Sigmoid colon (tissue), 6 donors: ENCODE measurements at regions not wholly inside any gene's neighbourhood (a gene's known extent, or its start where the extent isn't known, plus 50 kb on each side); places are given as distances from the start of the nearest gene placed in this dataset.

Experiments used
- DNase-seq: peaks from one replicate; pipeline ENCODE4 v3.0.0-alpha.2; 2019
- H3K27ac ChIP-seq, 4 donors: fragments of 200-600 bp; sonication (generic); one replicate each; pipeline ENCODE4 v1.5.1; 2016 to 2019; ENCODE audit warnings: mild to moderate bottlenecking in 1 of 4
- H3K27me3 ChIP-seq, 3 donors: fragments of 200-600 bp; sonication (generic); one replicate each; pipeline ENCODE4 v1.5.1; 2019; ENCODE audit warnings: mild to moderate bottlenecking in 1 of 3
- H3K36me3 ChIP-seq, 4 donors: fragments of 200-600 bp; sonication (generic); one replicate each; pipeline ENCODE4 v1.5.1; 2016 to 2019
- H3K4me1 ChIP-seq, 4 donors: fragments of 200-600 bp; sonication (generic); one replicate each; pipeline ENCODE4 v1.5.1; 2017 to 2019
- H3K4me3 ChIP-seq, 4 donors: fragments of 200-600 bp; sonication (generic); one replicate each; pipeline ENCODE4 v1.5.1; 2017 to 2019; ENCODE audit warnings: mild to moderate bottlenecking in 2 of 4, moderate library complexity in 1 of 4
- H3K9me3 ChIP-seq, 4 donors: fragments of 200-600 bp in 3 of 4; sonication (generic) in 3 of 4; one replicate each; pipeline versions ENCODE4 v1.5.1 to v1.6.1; 2013 to 2019
- EP300 ChIP-seq, 4 donors: sonication (generic); formaldehyde crosslinking; IDR thresholded peaks; one replicate each; pipeline ENCODE4 v1.6.1; 2017; ENCODE audit warnings: antibody characterized with exemption in 4 of 4
- POLR2A ChIP-seq, 2 donors: fragments of 450-650 bp; IDR thresholded peaks; one replicate each; pipeline ENCODE4 v1.6.1; 2016; ENCODE audit warnings: antibody characterized with exemption in 2 of 2, mild to moderate bottlenecking in 2 of 2, moderate library complexity in 2 of 2
- POLR2AphosphoS5 ChIP-seq, 4 donors: sonication (generic); formaldehyde crosslinking; IDR thresholded peaks; one replicate each; pipeline ENCODE4 v1.6.1; 2017; ENCODE audit warnings: antibody characterized with exemption in 4 of 4
- WGBS, 2 donors: extraction: QIAGEN DNeasy Blood & Tissue Kit; methylation state at CpG; one replicate each; pipeline ENCODE4 v1.1.7; 2013; 5-methylcytosine and 5-hydroxymethylcytosine counted together
- intact Hi-C: fragments of 100-400 bp; cut with DNase I; formaldehyde crosslinking; loops from one replicate; pipeline ENCODE4 v1.15.1; 2023
- TF ChIP-seq, protein P1 (sequence below), 4 experiments: fragments of 450-650 bp in 3 of 4; fragments of 200-600 bp in 1 of 4; IDR thresholded peaks; one replicate each; pipeline ENCODE4 v1.5.1; 2016 to 2019; ENCODE audit warnings: antibody characterized with exemption in 4 of 4, mild to moderate bottlenecking in 3 of 4, moderate library complexity in 2 of 4
- donor health status: healthy with polysubstance abuse.
- donor health status: healthy.

DNA sequence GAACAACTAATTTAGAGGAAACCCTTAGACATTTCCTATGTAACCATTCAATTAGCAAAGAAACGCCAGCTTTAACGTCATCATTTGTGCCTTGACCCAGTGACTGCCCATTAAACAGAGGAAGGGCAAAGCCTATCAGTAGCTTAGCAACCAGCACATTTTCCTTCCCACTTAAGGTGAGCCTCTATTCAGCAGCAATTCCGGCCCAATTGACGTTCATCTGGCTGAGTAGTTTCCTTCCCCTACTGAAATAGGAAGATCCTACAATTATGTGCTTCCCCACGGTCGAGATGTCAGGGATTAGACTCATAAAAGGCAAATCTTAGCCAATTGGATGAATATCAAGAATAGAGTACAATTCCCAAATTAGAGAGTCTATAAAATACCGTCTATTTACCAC, 482.1 kb upstream of the ADAMTS5 start:
- Histone ChIP-seq H3K9me3 (no peaks in the 10 kb centered on the region), H3K36me3 (no peaks in the 10 kb centered on the region), H3K4me3 (no peak overlapping the region), H3K27me3 (no peaks in the 10 kb centered on the region), H3K27ac (no peak overlapping the region), H3K4me1 (no peaks in the 10 kb centered on the region)
- DNase-seq: no peak
- TF ChIP-seq EP300 (IDR thresholded peaks at IDR 0.05) (no peak), POLR2AphosphoS5 (IDR thresholded peaks at IDR 0.05) (peak in 2 of 4 donors; percentile 14 to 42)
- 50 to 75% methylated on average over 7 of the region's 7 CpGs for WGBS, 2 donors
- intact Hi-C loops: no loop called here

DNA sequence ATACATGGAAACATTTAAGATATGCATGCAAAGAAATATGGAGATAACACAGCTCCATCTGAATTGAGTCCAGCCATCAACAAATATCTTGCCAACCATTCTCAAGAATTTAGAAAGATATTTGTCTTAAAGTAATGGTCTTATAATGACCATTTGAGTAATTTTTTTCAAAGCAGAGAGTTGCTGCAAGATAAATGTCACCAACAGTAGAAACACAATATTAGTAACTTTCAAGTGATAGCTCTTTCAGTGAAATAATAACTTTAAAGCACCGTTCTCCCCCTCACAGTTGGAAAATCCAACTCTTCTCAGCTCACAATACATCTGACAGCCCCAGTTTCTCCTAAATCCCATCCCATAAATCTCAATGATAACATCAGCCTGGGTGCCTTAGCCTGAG, 481.0 kb upstream of the ADAMTS5 start:
- Histone ChIP-seq H3K27me3 (no peaks in the 10 kb centered on the region), H3K36me3 (no peaks in the 10 kb centered on the region), H3K4me3 (no peak overlapping the region), H3K4me1 (no peaks in the 10 kb centered on the region), H3K9me3 (no peaks in the 10 kb centered on the region), H3K27ac (no peak overlapping the region)
- DNase-seq: no peak
- TF ChIP-seq POLR2A (IDR thresholded peaks at IDR 0.05) (no peak), EP300 (IDR thresholded peaks at IDR 0.05) (no peak), POLR2AphosphoS5 (IDR thresholded peaks at IDR 0.05) (no peak)
- TF ChIP-seq, protein P1, sequence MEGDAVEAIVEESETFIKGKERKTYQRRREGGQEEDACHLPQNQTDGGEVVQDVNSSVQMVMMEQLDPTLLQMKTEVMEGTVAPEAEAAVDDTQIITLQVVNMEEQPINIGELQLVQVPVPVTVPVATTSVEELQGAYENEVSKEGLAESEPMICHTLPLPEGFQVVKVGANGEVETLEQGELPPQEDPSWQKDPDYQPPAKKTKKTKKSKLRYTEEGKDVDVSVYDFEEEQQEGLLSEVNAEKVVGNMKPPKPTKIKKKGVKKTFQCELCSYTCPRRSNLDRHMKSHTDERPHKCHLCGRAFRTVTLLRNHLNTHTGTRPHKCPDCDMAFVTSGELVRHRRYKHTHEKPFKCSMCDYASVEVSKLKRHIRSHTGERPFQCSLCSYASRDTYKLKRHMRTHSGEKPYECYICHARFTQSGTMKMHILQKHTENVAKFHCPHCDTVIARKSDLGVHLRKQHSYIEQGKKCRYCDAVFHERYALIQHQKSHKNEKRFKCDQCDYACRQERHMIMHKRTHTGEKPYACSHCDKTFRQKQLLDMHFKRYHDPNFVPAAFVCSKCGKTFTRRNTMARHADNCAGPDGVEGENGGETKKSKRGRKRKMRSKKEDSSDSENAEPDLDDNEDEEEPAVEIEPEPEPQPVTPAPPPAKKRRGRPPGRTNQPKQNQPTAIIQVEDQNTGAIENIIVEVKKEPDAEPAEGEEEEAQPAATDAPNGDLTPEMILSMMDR (IDR thresholded peaks at IDR 0.05): no peak
- WGBS, 2 donors: 75 to 85% methylated on average over 1 of the region's 1 CpG
- intact Hi-C loops: no loop called here

DNA sequence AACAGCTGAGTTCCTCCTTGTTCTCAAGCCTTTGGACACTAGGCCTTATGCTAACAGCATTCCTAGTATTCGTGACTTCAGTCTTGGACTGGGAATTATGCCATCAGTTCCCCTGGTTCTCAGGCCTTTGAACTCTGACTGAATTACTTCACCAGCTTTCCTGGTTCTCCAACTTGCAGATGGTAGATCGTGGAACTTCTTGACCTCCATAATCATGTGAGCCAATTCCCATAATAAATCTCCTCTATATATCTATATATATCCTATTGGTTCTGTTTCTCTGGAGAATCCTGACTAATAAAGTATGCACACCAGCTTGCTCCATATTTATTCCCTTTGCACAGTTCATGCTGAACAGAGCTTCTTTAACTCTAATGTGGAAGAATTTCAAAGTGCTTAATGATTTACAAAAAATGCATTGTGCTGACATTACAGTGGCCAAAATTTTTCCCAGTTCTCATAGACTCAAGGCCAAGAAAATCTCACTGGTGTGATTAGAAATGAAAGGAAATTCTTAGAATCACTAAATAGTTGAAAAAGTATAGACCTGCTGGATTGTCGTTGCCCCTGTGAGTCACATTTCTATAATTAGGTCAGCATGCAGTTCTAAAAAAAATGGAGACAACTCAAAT, 462.9 kb upstream of the ADAMTS5 start:
- Histone ChIP-seq H3K9me3 (no peaks in the 10 kb centered on the region), H3K27ac (peak overlapping the region in 3 of 4 donors; percentile 10 to 32 (median 22)), H3K4me1 (peaks cover 0 to 10% (median 7%) of the 10 kb centered on the region in 4 donors), H3K36me3 (no peaks in the 10 kb centered on the region), H3K4me3 (no peak overlapping the region), H3K27me3 (no peaks in the 10 kb centered on the region)
- TF ChIP-seq EP300 (IDR thresholded peaks at IDR 0.05) (no peak), POLR2A (IDR thresholded peaks at IDR 0.05) (no peak), POLR2AphosphoS5 (IDR thresholded peaks at IDR 0.05) (no peak)
- TF ChIP-seq, protein P1 (IDR thresholded peaks at IDR 0.05): no peak
- no peak for DNase-seq
- 8 to 46% methylated on average over 3 of the region's 3 CpGs for WGBS, 2 donors
- intact Hi-C loops: no loop called here

DNA sequence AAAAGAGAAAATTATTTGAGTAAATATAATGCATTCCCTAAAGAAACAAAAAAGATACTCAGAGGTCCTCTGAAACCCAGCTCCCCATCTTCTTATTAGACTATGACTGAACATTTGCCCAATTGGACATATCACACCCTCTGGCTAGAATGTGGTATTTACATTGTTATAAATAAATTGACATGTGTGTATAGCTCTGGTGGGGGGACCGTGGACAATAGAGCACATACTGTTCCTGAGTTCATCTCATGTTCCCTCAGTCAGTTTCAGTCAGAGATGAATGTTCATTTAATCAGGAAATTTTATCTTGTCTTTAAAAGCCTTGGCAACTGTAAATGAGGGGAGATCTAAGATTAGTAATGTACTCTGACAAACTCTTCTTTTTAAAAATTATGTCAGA, 459.3 kb upstream of the ADAMTS5 start:
- no peaks in the 10 kb centered on the region for H3K27me3 ChIP-seq
- H3K27ac ChIP-seq: peak overlapping the region in 1 of 4 donors; percentile 32
- H3K4me3 ChIP-seq: no peak overlapping the region
- DNase-seq: no peak
- no peaks in the 10 kb centered on the region for H3K36me3 ChIP-seq
- intact Hi-C loops: no loop called here
- no peaks in the 10 kb centered on the region for H3K9me3 ChIP-seq
- WGBS, 2 donors: 54 to 55% methylated on average over 1 of the region's 1 CpG
- TF ChIP-seq EP300 (IDR thresholded peaks at IDR 0.05): no peak
- no peak for TF ChIP-seq POLR2AphosphoS5 (IDR thresholded peaks at IDR 0.05)
- TF ChIP-seq, protein P1 (IDR thresholded peaks at IDR 0.05): no peak
- no peak for TF ChIP-seq POLR2A (IDR thresholded peaks at IDR 0.05)
- H3K4me1 ChIP-seq: peaks cover 0 to 10% (median 7%) of the 10 kb centered on the region in 4 donors

DNA sequence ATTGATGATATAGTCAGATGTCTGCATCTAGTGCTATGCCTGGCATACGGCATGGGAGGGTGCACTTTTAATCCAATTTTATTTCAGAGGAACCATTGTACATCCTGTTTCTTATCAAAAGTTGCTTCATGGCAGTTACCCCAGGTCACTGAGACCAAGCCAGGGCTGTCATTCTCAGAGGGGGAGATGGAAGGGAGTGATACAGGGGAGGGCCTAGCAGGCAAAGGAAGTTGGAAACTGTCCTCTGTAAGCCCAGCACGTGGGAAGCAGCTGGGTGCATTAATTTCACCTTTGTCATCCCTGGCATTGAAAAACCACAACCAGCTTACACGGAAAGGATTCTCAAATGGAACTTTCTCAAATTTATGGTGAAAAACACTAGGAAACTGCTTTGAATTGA, 458.7 kb upstream of the ADAMTS5 start:
- 63 to 65% methylated on average over 3 of the region's 3 CpGs for WGBS, 2 donors
- Histone ChIP-seq H3K27ac (peak overlapping the region in 1 of 4 donors; percentile 32), H3K27me3 (no peaks in the 10 kb centered on the region), H3K4me1 (peaks cover 0 to 10% (median 6%) of the 10 kb centered on the region in 4 donors), H3K9me3 (no peaks in the 10 kb centered on the region), H3K4me3 (no peak overlapping the region), H3K36me3 (no peaks in the 10 kb centered on the region)
- DNase-seq: no peak
- intact Hi-C loops: no loop called here
- TF ChIP-seq POLR2A (IDR thresholded peaks at IDR 0.05) (no peak), POLR2AphosphoS5 (IDR thresholded peaks at IDR 0.05) (no peak), EP300 (IDR thresholded peaks at IDR 0.05) (no peak)
- TF ChIP-seq, protein P1 (IDR thresholded peaks at IDR 0.05): no peak
